Cardiac fibroblast (primary cell): ENCODE measurements at regions not wholly inside any gene's neighbourhood (a gene's known extent, or its start where the extent isn't known, plus 50 kb on each side); places are given as distances from the start of the nearest gene placed in this dataset.

Experiments
- DNase-seq, 2 donors: peaks; one replicate each; pipeline versions ENCODE4 v3.0.0 to v3.0.0-alpha.2; 2010; ENCODE audit warnings: low read depth in 2 of 2
- H3K4me3 ChIP-seq, 2 donors: replicated peaks in 1 of 2; 1 replicate in 1 of 2; 2 replicates in 1 of 2; pipeline ENCODE4 v1.5.1; 2011; ENCODE audit warnings: low read depth in 2 of 2, low read length in 2 of 2, mild to moderate bottlenecking in 2 of 2, moderate library complexity in 1 of 2
- CTCF ChIP-seq: IDR thresholded peaks from one replicate; pipeline ENCODE4 v1.5.1; 2011; ENCODE audit warnings: low read depth, mild to moderate bottlenecking, low read length, inconsistent platforms

DNA sequence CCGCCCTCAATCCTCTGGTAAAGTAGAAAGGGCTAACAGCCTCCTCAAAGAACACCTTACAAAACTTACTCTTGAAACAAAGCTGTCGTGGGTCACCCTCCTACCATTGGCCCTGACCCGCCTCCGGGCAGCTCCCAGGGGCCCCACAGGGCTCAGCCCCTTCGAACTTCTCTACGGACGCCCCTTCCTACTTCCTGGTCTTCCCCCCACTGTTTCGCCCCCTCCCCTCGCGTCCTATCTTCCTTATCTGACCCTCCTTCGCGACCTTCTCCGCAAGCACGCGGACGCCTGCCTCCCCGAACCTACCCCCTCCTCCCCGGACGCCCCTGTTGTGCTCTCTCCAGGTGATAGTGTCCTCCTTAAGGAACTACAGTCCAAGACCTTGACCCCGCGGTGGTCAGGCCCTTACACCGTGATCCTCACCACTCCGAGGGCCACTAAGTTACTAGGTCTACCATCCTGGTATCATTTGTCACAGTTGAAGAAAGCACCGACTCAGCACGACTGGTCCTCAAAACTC is 963.1 kb downstream of the RPA4 start:
- no peak for DNase-seq
- TF ChIP-seq CTCF: no peak
- no peak overlapping the region for H3K4me3 ChIP-seq

DNA sequence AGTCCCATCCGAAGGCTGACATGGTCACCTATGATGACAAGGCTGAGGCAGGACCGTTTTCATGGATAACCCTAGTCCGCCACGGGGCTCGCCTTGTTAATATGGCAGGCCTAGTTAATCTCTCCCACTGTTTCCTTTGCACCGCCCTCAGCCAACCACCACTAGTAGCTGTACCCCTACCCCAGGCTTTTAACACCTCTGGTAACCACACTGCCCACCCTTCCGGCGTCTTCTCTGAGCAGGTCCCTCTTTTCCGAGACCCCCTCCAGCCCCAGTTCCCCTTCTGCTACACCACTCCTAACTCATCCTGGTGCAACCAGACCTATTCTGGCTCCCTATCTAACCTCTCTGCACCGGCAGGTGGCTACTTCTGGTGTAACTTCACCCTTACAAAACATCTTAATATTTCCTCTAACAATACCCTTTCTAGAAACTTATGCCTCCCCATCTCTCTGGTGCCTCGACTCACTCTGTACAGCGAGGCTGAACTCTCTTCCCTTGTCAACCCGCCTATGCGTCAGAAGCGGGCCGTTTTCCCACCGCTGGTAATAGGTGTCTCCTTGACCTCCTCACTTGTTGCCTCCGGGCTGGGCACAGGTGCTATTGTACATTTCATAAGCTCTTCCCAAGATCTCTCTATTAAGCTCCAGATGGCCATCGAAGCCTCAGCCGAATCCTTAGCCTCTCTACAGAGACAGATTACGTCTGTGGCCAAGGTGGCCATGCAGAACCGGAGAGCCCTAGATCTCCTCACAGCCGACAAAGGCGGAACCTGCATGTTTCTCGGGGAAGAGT is 964.4 kb downstream of the RPA4 start:
- no peak for TF ChIP-seq CTCF
- no peak for DNase-seq
- H3K4me3 ChIP-seq: no peak overlapping the region

- no peak for TF ChIP-seq CTCF
- H3K4me3 ChIP-seq: no peak overlapping the region
- no peak for DNase-seq
Observed at GRCh38 chrX:97849951-97850350, 966.2 kb downstream of the RPA4 start.

GRCh38 chrX:97850911-97851310 is 967.2 kb downstream of the RPA4 start:
- no peak for TF ChIP-seq CTCF
- DNase-seq: no peak
- H3K4me3 ChIP-seq: no peak overlapping the region

GRCh38 chrX:97854086-97854485 is 970.4 kb downstream of the RPA4 start:
- TF ChIP-seq CTCF: no peak
- DNase-seq: no peak
- H3K4me3 ChIP-seq: no peak overlapping the region

- peak in 1 of 2 donors; percentile 3 for DNase-seq
- H3K4me3 ChIP-seq: no peak overlapping the region
- TF ChIP-seq CTCF: no peak
Observed at GRCh38 chrX:97858592-97858991, 974.9 kb downstream of the RPA4 start.

GRCh38 chrX:97860226-97860625 is 976.5 kb downstream of the RPA4 start:
- TF ChIP-seq CTCF: no peak
- no peak overlapping the region for H3K4me3 ChIP-seq
- DNase-seq: no peak
